ENCODE measurements at regions not wholly inside any gene's neighbourhood (a gene's known extent, or its start where the extent isn't known, plus 50 kb on each side); places are given as distances from the start of the nearest gene placed in this dataset.
"Not testable (repeated sequence)": the region's sequence is repeated elsewhere in the genome, so short reads cannot be mapped to it uniquely, and the experiment has no call there.

DNA sequence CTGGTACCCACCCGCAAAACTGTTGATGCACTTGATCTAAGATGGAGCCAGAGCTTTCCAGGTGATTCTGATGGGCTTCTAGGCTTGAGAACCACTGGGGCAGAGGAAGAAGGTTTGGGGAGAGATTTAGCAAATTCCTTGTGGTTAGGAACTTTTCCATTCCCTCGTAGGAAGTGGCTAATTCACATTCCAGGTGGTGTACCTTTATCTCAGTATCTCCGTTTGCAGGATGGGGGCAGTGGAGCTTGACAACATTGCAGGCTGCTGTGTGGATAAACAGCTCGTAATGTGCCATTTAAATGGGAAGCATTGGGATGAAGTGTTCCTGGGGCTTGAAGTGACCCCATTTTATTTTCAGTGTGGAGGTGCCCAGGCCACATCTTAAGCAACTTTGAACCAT, 172.9 kb upstream of the IL12B start:
- DNase-seq (ENCODE audit: low read depth), result no peak

DNA sequence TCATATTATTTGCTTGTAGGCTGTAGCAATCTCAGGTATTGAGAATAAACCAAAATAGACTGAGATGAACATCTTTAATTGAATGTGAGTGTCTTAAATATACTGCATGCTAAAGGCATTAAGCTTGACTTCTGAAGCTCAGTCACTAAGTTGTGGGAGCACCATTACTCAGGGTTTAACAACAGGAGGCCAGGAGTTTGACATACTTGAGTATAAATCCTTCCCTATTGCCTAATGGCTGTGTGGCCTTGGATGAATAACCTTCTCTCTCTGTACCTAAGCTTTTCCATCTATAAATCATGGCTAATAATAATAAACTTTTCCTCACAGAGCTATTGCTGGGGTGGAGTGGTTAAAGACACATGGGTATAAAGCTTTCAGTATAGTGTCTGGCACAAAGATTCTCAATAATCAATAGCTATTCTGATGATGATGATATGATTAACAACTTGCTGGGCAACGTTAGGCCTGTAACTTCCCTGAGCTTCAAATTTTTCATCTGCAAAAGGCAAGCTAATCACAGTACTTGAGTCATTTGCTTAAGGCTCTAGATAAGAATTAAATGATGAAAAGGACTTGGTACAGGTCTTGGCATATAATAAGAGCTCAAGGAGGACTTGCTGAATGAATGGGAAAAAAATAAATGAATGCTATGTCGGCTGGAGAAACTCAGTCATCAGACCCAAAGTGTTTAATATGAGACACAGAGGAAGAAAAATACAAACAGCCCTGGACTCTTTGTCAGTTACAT, 174.0 kb upstream of the IL12B start:
- DNase-seq (ENCODE audit: low read depth), result no peak

GRCh38 chr5:159504857-159505304, 174.6 kb upstream of the IL12B start:
- DNase-seq (ENCODE audit: low read depth), result no peak

DNA sequence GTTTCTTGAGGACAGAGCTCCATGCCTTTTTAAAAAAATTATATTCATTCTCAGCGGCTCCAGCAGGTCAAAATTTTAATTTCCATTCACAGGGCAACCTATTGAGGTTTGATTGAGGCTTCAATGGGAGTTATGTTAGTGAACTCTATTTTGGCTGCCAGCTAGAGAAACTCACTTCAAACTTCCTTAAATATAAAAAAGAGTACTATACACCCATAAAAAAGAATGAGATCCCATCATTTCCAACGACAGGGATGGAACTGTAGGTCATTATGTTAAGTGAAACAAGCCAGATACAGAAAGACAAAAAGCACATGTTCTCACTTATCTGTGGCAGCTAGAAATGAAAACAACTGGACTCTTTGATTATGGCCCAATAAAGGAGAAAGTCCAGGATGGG, 176.8 kb upstream of the IL12B start:
- DNase-seq (ENCODE audit: low read depth), result no peak

GRCh38 chr5:159507661-159508060, 177.4 kb upstream of the IL12B start:
- DNase-seq (ENCODE audit: low read depth), result no peak

GRCh38 chr5:159508344-159508743, 178.1 kb upstream of the IL12B start:
- DNase-seq (ENCODE audit: low read depth), result no peak

- DNase-seq (ENCODE audit: low read depth), result no peak
Observed at GRCh38 chr5:159509002-159509660, 178.8 kb upstream of the IL12B start.

DNA sequence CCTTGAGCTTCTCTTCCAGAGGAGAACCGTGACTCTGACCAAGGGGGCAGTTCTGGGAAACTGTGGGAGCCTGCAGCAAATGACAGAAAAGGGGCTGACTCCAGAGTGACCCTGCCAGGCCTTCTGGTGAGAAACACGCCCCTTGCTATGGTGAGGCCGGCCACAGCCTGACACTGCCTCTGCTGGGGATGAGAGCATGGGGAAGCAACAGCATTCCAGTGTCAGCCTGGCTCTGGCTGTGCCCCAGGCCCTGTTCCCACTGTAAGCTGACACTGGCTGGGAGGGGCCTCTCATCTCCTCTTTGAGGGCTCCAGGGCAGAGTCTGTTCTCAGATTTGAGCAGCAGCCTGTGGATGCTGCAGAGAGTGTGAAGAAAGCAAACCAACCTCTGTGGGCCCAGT, 180.0 kb upstream of the IL12B start:
- no peak for DNase-seq (ENCODE audit: low read depth)

DNA sequence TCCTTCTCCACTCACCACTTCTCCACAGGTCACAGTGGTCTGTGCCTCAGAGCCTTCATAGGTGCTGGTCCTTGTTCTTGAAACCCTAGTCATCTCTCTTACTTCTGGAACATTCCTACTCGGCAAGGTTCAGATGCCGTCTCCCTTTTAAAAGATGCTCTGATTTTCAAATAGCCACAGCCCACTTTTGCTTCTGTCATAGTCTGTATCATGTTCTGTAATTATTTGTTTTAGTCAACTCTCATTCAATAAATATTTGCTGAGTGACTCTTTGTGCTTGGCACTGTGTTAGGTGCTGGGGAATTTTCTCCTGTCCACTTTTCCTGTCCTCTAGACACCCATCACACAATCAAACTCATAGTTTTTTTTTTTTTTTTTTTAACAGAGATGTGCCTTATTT, 181.3 kb upstream of the IL12B start:
- DNase-seq (ENCODE audit: low read depth), result no peak

DNA sequence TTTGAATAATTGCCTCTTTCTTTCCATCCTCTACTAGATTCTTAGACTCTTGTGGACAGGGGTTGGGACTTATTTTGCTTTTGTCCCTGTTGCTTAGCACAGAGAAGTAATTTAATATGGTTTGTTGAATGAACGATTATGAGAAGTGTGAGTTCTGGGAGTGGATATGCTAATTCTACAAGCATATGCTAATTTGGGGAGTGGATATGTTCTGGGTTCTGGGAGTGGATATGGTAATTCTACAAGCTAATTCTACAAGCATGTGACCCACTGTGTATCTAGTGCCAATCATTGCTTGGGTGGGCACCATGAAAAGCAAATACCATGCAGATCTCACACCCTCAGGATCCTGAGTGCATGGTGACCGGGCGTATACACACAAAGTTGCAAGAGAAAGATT, 181.8 kb upstream of the IL12B start:
- no peak for DNase-seq (ENCODE audit: low read depth)

GRCh38 chr5:159514229-159514810, 184.0 kb upstream of the IL12B start:
- no peak for DNase-seq (ENCODE audit: low read depth)

DNA sequence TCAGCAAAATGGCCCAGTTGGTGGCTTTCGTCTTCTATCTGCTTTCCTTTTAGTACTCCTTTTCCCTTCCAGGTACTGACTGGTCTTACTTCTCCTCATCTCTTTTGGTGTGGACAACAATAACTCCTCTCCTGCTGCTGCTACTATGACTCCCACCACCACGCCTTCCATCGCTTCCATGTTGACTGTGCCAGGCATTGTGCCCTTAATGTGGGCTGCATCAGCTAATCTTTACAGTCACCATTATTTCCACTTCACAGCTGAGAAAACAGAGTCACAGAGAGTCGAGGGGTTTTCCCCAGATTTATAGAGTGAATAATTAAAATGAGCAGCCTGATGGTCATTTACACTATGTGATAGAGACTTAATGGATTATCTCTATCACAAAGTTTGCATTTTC, 184.9 kb upstream of the IL12B start:
- DNase-seq (ENCODE audit: low read depth), result no peak

DNA sequence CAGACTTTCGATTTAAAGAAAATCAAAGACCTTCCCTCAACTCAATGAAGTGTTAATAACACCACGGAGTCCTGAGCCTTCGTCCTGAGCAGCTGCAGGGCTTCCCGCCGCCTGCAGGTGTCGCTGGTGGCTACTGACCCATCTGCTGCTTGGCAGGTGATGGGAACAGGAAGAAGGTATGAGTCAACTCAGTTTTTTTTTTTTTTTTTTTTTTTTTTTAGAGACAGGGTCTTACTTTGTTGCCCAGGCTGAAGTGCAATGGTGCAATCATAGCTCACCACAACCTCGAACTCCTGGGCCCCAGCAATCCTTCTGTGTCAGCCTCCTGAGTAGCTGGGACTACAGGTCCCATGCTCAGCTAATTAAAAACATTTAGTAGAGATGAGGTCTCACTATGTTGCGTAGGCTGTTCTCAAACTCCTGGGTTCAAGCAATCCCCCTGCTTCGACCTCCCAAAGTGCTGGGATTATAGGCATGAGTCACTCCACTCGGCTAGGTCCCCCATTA, 185.7 kb upstream of the IL12B start:
- DNase-seq (ENCODE audit: low read depth), result peak; percentile 40

DNA sequence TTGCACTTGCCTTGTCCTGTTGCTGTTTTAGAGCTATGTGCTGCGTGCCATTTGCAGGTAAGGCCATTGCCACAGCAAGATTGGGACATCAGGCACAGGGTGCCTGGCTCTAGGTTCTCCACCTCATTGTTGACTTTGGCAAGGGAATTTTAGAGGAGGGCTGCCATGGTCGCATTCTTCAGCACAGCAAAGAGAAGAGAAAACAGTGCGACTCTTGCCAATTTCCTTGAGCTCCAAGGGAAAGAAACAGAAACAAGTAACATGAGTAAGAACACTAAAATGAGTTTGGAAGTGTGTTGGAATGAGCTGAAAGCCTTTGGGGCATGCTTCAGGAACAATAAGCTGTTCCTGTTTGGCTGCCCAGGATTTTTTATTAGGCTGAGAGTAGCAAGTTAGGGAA, 188.1 kb upstream of the IL12B start:
- no peak for DNase-seq (ENCODE audit: low read depth)

GRCh38 chr5:159519365-159519764, 189.1 kb upstream of the IL12B start:
- DNase-seq (ENCODE audit: low read depth), result no peak

- DNase-seq (ENCODE audit: low read depth), result no peak
Observed at GRCh38 chr5:159522841-159523240, 192.6 kb upstream of the IL12B start.

GRCh38 chr5:159524279-159524678, 194.0 kb upstream of the IL12B start:
- DNase-seq (ENCODE audit: low read depth), result not testable (repeated sequence)

DNA sequence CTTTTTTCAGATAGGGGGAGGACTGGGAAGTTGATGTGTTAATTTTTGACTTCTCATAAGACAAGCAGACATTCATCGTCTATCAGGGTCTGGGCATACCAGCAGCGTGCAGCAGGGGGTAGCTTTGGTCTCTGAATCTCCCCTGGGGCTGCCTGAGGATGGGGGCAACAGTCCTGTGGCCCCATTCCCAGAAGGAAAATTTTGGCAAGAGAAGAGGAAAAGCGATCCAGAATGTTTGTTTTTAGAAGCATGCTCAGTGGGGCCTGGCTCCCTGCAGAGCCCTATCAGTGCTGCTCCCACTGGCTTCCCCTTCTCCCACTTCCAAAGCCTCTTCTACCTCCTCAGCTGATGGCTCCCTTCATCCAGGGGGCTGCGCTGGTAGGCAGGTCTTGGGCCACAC, 194.8 kb upstream of the IL12B start:
- DNase-seq (ENCODE audit: low read depth), result no peak

- DNase-seq (ENCODE audit: low read depth), result no peak
Observed at GRCh38 chr5:159527546-159528254, 197.4 kb upstream of the IL12B start.

DNA sequence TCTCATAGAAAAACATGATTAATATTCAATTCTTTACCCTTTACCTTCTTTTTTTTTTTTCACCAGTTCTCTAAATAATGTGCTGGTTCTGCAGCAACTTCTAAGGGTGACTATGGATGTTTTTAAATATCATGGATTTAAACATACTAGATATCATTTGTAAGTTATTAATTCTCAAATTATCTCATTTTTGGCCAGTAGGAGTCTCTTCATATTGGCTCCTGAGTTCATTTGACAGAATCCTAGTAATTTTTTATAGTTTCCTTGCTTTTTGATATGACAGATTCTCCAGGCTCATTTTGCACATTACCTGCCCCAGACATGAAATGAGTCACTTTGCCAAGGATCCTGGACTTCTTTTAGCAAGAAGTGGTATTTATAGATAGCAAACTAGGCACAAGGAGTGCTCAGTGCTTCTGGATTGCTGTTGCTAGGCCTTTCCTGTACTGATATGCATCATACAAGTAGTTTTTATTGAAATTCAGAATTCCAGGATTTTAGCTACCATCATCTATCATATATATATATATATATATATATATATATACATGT, 201.3 kb upstream of the IL12B start:
- DNase-seq (ENCODE audit: low read depth), result no peak

GRCh38 chr5:159533197-159533596, 202.9 kb upstream of the IL12B start:
- no peak for DNase-seq (ENCODE audit: low read depth)

GRCh38 chr5:159536166-159536565, 205.9 kb upstream of the IL12B start:
- no peak for DNase-seq (ENCODE audit: low read depth)
